Ecto neural progenitor cell (in vitro differentiated cells): ENCODE measurements at regions not wholly inside any gene's neighbourhood (a gene's known extent, or its start where the extent isn't known, plus 50 kb on each side); places are given as distances from the start of the nearest gene placed in this dataset.

Source experiments
- DNase-seq: peaks from one replicate; pipeline ENCODE4 v3.0.0-alpha.2; 2018; ENCODE audit warnings: low spot score

DNA sequence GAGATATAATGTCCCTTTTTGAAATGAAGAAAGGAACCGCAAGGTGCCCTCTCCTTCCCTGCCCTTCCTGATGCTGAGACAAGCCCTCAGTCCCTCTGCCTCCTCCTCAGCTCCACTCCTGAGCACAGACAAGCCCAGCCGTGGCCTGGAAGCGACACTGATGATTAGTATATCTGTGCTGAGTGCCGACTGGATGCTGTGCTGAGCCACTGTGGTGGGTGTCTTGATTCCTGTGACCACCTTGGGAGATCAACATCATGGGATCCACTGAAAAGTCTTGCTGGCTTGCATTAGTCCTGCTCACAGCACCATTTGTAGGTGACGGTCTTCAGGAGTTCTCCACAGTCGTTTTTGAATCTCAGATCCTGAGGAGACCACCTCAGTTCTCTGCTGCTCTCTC lies 59.5 kb upstream of the HGFAC start:
- DNase-seq, result no peak

- no peak for DNase-seq
Measured at GRCh38 chr4:3384391-3384770, 57.4 kb upstream of the HGFAC start.

GRCh38 chr4:3384771-3385710 lies 56.7 kb upstream of the HGFAC start:
- DNase-seq, result no peak

GRCh38 chr4:3385711-3386420 lies 55.9 kb upstream of the HGFAC start:
- no peak for DNase-seq

DNA sequence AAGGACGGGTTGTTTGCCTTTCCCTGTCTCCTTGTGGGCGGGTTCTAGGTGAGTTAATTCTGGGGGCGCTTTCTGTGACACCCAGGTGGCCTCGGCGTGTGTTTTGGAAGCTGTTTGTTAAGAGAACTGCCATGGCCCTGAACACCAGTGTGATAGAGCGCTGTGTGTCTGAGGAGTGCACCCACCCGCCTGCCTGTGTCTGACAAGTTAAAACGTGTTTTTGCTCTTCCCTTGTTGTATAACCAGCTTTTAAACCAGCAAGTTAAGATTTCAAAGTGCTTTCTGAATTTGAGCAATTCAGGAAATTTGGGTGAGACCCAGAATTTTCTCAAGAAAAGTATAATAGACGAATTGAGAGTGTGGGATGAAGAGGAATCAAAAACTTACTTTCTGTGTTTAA lies 55.2 kb upstream of the HGFAC start:
- DNase-seq, result no peak

- no peak for DNase-seq
Measured at GRCh38 chr4:3387154-3387942, 54.4 kb upstream of the HGFAC start.

DNA sequence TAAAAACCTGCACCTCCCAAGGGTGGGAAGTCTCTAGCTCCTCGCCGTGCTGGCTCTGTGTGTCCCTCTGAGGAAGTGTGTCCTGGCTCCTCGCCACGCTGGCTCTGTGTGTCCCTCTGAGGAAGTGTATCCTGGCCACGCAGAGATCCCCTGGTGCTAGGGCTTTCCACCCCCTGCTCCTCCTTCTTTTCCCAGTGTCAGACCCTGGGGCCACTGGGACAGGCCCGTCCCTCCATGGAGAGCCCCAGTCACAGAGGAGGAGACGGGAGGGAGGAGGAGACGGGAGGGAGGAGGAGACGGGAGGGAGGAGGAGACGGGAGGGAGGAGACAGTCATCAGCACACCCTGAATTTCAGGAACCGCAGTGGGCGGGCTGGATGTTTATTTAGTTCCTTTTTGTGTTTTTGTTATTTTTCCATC lies 53.8 kb upstream of the HGFAC start:
- no peak for DNase-seq

GRCh38 chr4:3388471-3389232 lies 53.1 kb upstream of the HGFAC start:
- DNase-seq, result no peak

DNA sequence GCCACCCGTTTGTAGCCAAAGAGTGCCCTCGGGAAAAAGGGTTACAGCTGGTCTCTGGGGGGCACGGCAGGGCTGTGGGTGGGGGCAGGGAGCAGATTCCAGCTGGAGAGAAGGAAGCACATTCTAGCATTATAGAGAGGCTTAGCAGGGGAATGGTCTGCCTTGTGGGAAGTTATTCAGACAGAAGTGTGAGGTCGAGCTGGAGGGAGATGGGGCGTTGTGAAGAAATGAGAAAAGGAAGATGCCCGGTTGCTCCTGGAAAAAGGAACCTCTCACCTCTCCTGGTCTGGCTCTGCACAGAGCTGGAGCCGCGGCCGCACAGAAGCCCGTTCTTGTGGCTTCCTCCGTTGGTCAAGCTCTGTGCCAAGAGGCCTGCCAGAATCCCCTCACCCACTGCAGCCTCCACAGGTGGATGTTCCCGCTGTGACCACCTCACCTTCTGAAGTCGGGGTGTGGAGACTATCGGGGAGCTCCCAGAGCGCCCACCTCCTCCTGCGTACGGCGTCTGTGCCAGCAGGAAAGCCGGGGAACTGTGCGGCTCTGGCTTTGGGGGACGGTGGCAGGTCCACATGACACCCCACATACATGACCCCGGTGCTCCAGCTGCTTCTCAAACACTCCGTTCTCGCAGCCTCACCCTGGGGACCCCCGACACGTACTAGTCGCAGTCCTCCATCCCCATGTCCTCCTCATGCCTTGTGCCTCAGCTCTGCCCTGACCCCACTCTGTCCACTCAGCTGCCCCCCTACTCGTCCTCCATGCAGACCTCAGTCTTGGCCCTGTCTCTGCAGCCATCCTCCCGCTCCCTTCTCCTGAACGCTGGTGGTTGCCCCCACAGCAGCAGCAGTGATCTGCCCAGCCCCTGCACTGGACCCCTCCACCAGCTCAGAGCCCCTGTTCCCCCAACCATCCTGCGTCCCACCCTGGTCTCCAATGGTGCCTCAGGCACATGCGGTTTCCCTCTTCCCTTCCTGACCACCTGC lies 52.2 kb upstream of the HGFAC start:
- no peak for DNase-seq

GRCh38 chr4:3390288-3390811 lies 51.4 kb upstream of the HGFAC start:
- no peak for DNase-seq

- no peak for DNase-seq
Measured at GRCh38 chr4:3391422-3391821, 50.3 kb upstream of the HGFAC start.
